ENCODE measurements at regions not wholly inside any gene's neighbourhood (a gene's known extent, or its start where the extent isn't known, plus 50 kb on each side); places are given as distances from the start of the nearest gene placed in this dataset.

DNA sequence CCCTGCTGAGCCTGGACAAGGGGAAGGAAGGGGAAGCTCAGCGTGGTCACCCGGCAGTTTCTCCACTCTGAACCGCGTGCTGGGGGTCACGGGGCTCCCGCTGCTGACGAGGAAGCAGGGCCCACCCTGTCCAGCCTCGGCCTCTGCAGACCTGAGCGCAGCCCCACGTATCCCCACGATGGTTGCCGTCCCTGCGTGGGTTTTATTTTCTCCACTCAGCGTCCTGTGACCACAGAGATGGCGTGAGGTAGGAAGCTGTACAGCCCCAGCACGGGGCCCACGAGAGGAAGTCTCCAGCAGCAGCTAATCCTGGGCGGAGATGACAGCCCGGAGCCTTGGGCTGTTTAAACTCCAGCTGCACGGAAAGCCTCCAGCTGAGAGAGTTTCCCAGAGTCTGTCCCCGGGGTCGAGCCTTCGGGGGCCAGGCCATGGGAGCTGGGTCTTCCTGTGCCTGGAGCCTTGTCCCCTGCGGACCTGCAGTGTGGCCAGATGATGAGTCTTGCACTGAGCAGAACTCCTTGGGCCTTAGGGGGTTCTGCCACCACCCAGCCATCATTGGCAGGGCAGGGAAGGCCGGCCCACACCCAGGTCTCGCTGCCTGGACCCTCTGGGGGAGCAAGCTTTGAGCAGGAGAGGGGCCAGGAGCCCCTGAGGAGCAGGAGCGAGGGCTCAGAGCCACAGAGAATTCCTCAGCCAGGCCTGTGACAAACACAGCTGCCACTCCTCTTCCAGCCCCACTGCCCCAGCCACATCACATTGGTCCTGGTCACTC lies 72.8 kb upstream of the FAM20C start:
- no peak for DNase-seq (ENCODE audit: low read depth, low spot score)

GRCh38 chr7:120164-120991 lies 72.0 kb upstream of the FAM20C start:
- no peak for DNase-seq (ENCODE audit: low read depth, low spot score)

DNA sequence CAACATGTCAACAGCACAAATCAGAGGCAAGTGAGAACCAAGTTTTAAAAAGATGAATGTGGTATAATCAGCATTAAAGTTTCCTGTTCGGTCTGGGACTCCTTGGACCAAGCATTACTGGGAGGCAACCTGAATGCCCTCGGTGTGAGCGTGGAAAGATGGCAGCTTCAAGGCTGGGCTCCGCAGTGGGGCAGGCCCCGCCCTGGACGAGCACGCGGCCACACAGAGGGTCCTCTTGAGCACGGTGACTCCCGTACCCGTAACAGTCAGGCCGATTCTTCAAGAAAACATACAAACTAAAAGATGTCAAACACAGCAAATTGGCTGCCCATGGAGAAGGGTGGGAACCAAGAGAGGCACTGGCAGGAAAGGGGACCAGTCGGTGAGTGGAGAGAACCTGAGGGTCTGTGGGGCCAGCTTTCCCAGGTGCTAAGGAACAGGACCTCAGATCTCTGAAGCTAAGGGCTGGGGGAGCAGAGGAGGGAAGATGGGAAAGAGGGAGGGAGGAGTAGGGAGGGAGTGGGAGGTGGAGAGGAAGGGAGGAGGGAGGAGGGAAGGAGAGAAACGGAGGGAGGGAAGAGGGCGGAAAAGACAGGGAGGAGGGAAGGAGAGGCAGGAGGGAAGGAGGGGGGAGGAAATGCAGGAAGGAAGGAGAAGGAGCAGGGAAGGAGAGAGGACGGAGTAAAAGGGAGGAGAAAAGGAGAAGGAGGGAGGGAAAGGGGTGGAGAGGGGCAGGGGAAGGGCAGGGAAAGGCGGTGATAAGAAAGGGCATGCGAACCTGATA lies 71.2 kb upstream of the FAM20C start:
- no peak for DNase-seq (ENCODE audit: low read depth, low spot score)

DNA sequence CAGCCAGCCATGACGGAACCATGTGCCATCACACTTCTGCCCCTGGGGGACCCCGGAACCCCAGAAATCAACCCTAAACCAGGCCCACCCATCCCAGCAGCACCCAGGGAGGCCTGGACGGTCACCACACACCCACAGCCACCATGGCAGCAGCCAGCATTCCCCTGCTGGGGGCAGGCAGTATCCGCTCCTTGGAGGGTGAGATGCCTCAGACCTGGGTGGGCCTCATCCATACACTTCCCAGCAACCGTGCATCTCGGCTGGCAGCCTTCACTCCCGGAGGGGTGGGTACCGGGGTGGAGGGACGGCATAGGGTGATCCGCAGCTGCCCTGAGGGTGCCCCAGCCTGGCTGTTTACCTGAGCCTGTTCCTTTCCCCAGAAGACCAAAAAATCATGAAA lies 69.1 kb upstream of the FAM20C start:
- no peak for DNase-seq (ENCODE audit: low read depth, low spot score)

DNA sequence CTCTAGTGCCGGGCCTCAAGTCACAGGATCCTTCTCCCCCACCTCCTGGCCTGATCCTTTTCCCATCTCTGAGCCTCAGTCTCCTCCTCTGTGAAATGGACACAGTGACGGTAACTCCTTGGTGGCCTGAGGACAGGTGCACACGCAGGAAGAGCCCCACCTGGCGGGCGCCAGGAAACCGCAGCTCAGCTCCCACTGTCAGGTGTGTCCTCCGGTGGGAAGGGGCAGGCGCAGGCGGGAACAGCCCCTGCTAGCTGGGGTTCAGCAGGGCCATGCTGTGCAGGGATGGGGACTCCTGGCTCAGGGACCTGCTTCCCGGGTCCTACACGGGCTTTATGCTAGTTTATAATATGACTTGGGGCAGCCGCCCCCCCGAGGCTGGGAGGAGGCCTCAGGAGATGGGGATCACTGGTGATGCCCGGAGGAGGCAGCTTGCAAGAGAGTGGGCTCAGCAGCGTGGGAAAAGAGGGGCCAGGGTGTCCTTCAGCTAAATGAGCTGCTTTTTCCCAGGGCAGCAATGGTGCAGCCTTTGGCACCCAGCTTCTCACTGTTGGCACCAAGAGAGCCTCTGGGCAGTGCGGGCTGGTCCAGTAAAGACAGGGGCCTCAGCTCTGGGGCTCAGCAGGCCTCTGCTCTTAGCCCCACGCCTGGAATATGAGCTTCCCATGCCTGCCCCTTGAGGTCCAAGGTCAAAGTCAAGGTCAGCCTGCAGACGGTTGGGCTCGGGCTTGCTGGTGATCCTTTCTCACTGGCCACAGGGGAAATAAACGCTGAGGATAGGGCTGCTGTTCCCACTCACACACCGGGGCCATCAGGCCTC lies 68.0 kb upstream of the FAM20C start:
- no peak for DNase-seq (ENCODE audit: low read depth, low spot score)

DNA sequence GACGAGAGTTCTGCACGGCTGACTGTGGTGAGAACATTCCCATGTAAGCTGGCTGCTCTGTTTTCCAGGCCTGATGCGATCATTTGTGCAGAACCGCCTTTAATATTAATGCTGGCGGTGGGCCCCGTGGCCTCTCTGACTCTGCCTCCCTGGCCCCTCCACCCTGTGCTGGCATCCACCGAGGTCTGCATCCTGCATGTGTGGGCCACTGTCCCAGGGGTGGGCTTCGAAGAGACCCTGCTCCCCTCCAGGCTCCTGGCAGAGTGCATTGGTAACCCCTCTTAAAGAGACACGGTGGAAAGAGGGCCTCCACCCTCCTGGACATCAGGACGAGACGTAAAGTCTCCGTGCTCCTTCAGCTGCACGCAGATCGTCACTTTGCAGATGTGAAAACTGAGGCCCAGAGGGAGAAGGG lies 67.3 kb upstream of the FAM20C start:
- DNase-seq (ENCODE audit: low read depth, low spot score): no peak

DNA sequence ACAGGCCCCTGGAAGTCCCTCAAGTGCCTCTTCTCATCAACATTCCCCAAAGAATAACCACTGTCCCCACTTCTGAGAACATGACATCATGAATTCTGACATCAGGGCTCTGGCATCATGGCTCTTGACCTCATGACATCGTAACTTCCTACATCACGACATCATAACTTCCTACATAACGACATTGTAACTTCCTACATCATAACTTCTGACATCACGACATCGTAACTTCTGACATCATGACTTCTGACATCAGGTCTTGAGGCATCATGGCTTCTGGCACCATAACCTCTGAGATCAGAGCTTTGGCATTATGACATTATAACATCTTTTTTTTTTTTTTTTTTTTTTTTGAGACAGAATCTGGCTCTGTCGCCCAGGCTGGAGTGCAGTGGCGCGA lies 66.7 kb upstream of the FAM20C start:
- no peak for DNase-seq (ENCODE audit: low read depth, low spot score)

GRCh38 chr7:126368-126767 lies 66.0 kb upstream of the FAM20C start:
- DNase-seq (ENCODE audit: low read depth, low spot score): no peak

DNA sequence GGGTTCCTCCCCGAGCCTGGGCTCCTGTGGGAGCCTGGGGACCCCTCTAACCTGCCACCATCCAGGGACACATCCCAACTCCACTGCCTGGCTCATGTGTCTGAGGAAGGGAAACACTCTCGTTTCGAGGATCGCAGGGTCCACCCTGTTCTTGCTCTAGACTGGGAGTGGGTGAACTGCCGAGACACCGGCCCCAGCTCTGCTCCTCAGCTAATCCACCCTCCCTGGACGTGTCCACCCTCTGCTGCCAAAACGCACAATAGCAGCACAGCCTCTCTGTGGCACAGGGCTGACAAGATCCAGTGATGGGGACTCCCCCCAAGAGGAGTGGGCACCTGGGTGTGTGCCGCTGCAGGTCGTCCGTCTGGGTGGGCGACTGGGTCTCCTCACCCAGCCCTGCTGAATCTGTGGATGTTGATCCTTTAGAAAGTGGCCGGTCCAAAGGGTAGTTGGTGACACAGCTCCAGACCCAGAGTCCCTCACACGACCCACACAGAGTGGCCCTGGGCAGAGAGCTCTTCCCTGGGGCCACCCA lies 65.2 kb upstream of the FAM20C start:
- DNase-seq (ENCODE audit: low read depth, low spot score): no peak

- no peak for DNase-seq (ENCODE audit: low read depth, low spot score)
These were observed 63.9 kb upstream of the FAM20C start for GRCh38 chr7:128171-129080.

GRCh38 chr7:129366-130221 lies 62.8 kb upstream of the FAM20C start:
- DNase-seq (ENCODE audit: low read depth, low spot score): no peak

DNA sequence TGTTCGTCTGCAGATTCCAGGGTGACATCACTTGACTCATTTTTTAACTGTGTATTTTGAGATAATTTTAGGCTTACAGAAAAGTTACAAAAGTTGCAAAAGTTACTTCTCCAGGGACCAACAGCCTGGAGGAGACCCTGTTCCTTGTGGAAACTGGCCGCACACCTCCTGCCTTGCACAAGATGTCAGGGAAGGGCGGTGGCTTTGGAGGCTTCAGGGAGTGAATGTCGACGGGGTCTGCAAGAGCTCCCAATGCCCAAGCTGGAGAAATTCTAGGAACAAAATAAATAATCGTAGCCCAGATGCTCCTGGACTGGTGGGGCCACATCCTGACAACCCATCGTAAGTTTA lies 62.2 kb upstream of the FAM20C start:
- no peak for DNase-seq (ENCODE audit: low read depth, low spot score)

GRCh38 chr7:130875-131780 lies 61.2 kb upstream of the FAM20C start:
- DNase-seq (ENCODE audit: low read depth, low spot score): no peak

DNA sequence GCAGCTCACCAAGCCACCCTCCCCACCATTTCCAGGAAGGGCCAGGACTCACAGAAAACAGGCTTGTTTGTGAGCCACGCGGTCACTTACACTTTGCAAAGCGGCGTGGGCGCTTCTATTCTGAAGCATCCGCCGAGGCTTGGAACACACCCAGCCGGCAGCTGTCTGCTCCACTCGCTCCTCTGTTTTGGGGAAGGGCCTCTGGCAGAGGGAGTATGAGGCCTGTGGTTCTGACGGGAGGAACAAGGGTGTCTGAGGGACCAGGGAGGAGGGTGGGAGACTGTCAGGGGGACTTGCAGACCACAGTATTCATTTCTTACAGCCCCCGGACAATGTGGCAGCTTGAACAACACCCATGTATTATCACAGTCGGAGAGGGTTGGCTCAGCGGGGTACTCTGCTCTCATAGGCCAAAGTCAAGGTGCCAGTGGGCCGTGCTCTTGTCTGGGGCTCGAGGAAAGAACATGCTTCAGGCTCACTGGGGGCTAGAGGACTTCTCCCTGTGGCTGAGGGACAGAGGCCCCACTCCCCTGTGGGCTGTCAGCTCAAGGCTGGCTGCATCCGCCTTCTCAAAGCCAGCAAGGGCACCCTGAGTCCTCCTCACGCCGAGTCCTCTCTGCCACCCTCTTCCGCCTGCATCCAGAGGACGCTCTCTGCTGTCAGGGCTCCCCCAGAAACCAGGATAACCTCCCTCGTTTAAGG lies 60.4 kb upstream of the FAM20C start:
- DNase-seq (ENCODE audit: low read depth, low spot score): no peak

GRCh38 chr7:132899-133298 lies 59.5 kb upstream of the FAM20C start:
- DNase-seq (ENCODE audit: low read depth, low spot score): no peak

- DNase-seq (ENCODE audit: low read depth, low spot score): no peak
These were observed 58.9 kb upstream of the FAM20C start for GRCh38 chr7:133470-133869.

- DNase-seq (ENCODE audit: low read depth, low spot score): no peak
These were observed 58.3 kb upstream of the FAM20C start for GRCh38 chr7:134029-134428.
